ENCODE measurements at regions not wholly inside any gene's neighbourhood (a gene's known extent, or its start where the extent isn't known, plus 50 kb on each side); places are given as distances from the start of the nearest gene placed in this dataset.

- Histone ChIP-seq H3K27ac (no peak overlapping the region), H3K9me3 (no peaks in the 10 kb centered on the region), H3K4me3 (no peak overlapping the region), H3K4me1 (no peaks in the 10 kb centered on the region), H3K36me3 (no peaks in the 10 kb centered on the region), H3K27me3 (no peaks in the 10 kb centered on the region)
- intact Hi-C loops (cut with DNase I) = no loop called here
- TF ChIP-seq, protein P1, sequence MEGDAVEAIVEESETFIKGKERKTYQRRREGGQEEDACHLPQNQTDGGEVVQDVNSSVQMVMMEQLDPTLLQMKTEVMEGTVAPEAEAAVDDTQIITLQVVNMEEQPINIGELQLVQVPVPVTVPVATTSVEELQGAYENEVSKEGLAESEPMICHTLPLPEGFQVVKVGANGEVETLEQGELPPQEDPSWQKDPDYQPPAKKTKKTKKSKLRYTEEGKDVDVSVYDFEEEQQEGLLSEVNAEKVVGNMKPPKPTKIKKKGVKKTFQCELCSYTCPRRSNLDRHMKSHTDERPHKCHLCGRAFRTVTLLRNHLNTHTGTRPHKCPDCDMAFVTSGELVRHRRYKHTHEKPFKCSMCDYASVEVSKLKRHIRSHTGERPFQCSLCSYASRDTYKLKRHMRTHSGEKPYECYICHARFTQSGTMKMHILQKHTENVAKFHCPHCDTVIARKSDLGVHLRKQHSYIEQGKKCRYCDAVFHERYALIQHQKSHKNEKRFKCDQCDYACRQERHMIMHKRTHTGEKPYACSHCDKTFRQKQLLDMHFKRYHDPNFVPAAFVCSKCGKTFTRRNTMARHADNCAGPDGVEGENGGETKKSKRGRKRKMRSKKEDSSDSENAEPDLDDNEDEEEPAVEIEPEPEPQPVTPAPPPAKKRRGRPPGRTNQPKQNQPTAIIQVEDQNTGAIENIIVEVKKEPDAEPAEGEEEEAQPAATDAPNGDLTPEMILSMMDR (IDR thresholded peaks at IDR 0.05) = no peak
- TF ChIP-seq EP300 (IDR thresholded peaks at IDR 0.05) (no peak), POLR2AphosphoS5 (IDR thresholded peaks at IDR 0.05) (no peak), POLR2A (IDR thresholded peaks at IDR 0.05) (no peak)
- WGBS, 2 donors = 79 to 80% methylated on average over 3 of the region's 3 CpGs
- no peak for DNase-seq
Observed at GRCh38 chr4:177155454-177155853, 154.2 kb upstream of the NEIL3 start.

DNA sequence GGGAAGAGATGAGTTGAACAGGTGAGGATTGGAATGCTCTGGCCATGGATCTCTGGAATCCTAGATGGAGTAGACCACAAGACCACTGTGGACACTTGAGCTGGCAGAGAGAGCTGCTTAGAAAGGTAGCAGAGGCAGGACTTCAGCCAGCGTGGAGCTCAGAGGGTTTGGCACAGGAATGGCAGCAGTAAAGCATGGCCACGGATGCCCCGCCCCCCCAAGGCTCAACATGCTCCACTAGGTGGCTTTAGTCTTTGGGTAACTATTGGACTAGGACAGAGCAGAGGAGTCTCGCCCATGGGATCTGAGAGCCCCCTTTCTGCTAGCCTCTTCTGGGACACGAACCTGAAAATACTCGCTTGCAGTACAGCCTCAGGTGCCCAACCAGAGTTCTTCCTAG lies 150.1 kb upstream of the NEIL3 start:
- TF ChIP-seq, protein P1 (IDR thresholded peaks at IDR 0.05) = no peak
- TF ChIP-seq EP300 (IDR thresholded peaks at IDR 0.05) (no peak), POLR2AphosphoS5 (IDR thresholded peaks at IDR 0.05) (no peak), POLR2A (IDR thresholded peaks at IDR 0.05) (no peak)
- 69 to 73% methylated on average over 6 of the region's 6 CpGs for WGBS, 2 donors
- Histone ChIP-seq H3K4me3 (no peak overlapping the region), H3K27ac (no peak overlapping the region), H3K27me3 (no peaks in the 10 kb centered on the region), H3K36me3 (no peaks in the 10 kb centered on the region), H3K4me1 (no peaks in the 10 kb centered on the region), H3K9me3 (no peaks in the 10 kb centered on the region)
- intact Hi-C loops (cut with DNase I) = no loop called here
- DNase-seq = no peak

- TF ChIP-seq EP300 (IDR thresholded peaks at IDR 0.05) = no peak
- no peak for TF ChIP-seq POLR2A (IDR thresholded peaks at IDR 0.05)
- TF ChIP-seq, protein P1 (IDR thresholded peaks at IDR 0.05) = no peak
- Histone ChIP-seq H3K4me1 (no peaks in the 10 kb centered on the region), H3K27ac (no peak overlapping the region), H3K27me3 (no peaks in the 10 kb centered on the region), H3K4me3 (no peak overlapping the region), H3K9me3 (no peaks in the 10 kb centered on the region), H3K36me3 (no peaks in the 10 kb centered on the region)
- intact Hi-C loops (cut with DNase I) = no loop called here
- DNase-seq = no peak
Observed at GRCh38 chr4:177161781-177162180, 147.9 kb upstream of the NEIL3 start.

GRCh38 chr4:177163532-177163931 lies 146.1 kb upstream of the NEIL3 start:
- no peaks in the 10 kb centered on the region for H3K9me3 ChIP-seq
- no peak overlapping the region for H3K4me3 ChIP-seq
- DNase-seq = no peak
- no peaks in the 10 kb centered on the region for H3K36me3 ChIP-seq
- H3K27me3 ChIP-seq = no peaks in the 10 kb centered on the region
- no peaks in the 10 kb centered on the region for H3K4me1 ChIP-seq
- no peak overlapping the region for H3K27ac ChIP-seq
- TF ChIP-seq POLR2A (IDR thresholded peaks at IDR 0.05) (no peak), EP300 (IDR thresholded peaks at IDR 0.05) (no peak), POLR2AphosphoS5 (IDR thresholded peaks at IDR 0.05) (no peak)
- TF ChIP-seq, protein P1 (IDR thresholded peaks at IDR 0.05) = no peak
- WGBS, 2 donors = 86 to 92% methylated on average over 4 of the region's 4 CpGs
- intact Hi-C loops (cut with DNase I) = no loop called here

GRCh38 chr4:177171588-177171987 lies 138.1 kb upstream of the NEIL3 start:
- TF ChIP-seq, protein P1 (IDR thresholded peaks at IDR 0.05) = no peak
- TF ChIP-seq EP300 (IDR thresholded peaks at IDR 0.05) = no peak
- TF ChIP-seq POLR2A (IDR thresholded peaks at IDR 0.05) = no peak
- TF ChIP-seq POLR2AphosphoS5 (IDR thresholded peaks at IDR 0.05) = no peak
- Histone ChIP-seq H3K9me3 (peaks cover 0 to 2% (median 0%) of the 10 kb centered on the region in 4 donors), H3K27me3 (no peaks in the 10 kb centered on the region), H3K4me3 (no peak overlapping the region), H3K4me1 (no peaks in the 10 kb centered on the region), H3K27ac (no peak overlapping the region), H3K36me3 (no peaks in the 10 kb centered on the region)
- intact Hi-C loops (cut with DNase I) = no loop called here
- WGBS, 2 donors = 73 to 87% methylated on average over 5 of the region's 5 CpGs
- no peak for DNase-seq
